Lower leg skin (tissue), 3 donors: ENCODE measurements at regions not wholly inside any gene's neighbourhood (a gene's known extent, or its start where the extent isn't known, plus 50 kb on each side); places are given as distances from the start of the nearest gene placed in this dataset.

Experiments
- CTCF ChIP-seq, 3 donors: fragments of 450-650 bp; IDR thresholded peaks; one replicate each; pipeline ENCODE4 v1.5.1; 2016; ENCODE audit warnings: antibody characterized with exemption in 3 of 3, mild to moderate bottlenecking in 3 of 3, moderate library complexity in 2 of 3
- POLR2A ChIP-seq, 2 donors: fragments of 450-650 bp; IDR thresholded peaks; one replicate each; pipeline ENCODE4 v1.6.1; 2016 to 2017; ENCODE audit warnings: antibody characterized with exemption in 2 of 2, mild to moderate bottlenecking in 1 of 2, moderate library complexity in 1 of 2

GRCh38 chr5:67405755-67406154, 209.2 kb upstream of the CD180 start:
- TF ChIP-seq CTCF (IDR thresholded peaks at IDR 0.05) (no peak), POLR2A (IDR thresholded peaks at IDR 0.05) (no peak)
